Lower leg skin (tissue), 3 donors: ENCODE measurements at regions not wholly inside any gene's neighbourhood (a gene's known extent, or its start where the extent isn't known, plus 50 kb on each side); places are given as distances from the start of the nearest gene placed in this dataset.

Source experiments
- POLR2A ChIP-seq, 2 donors: fragments of 450-650 bp; IDR thresholded peaks; one replicate each; pipeline ENCODE4 v1.6.1; 2016 to 2017; ENCODE audit warnings: antibody characterized with exemption in 2 of 2, mild to moderate bottlenecking in 1 of 2, moderate library complexity in 1 of 2
- TF ChIP-seq, protein P1 (sequence below), 3 donors: fragments of 450-650 bp; IDR thresholded peaks; one replicate each; pipeline ENCODE4 v1.5.1; 2016; ENCODE audit warnings: antibody characterized with exemption in 3 of 3, mild to moderate bottlenecking in 3 of 3, moderate library complexity in 2 of 3

DNA sequence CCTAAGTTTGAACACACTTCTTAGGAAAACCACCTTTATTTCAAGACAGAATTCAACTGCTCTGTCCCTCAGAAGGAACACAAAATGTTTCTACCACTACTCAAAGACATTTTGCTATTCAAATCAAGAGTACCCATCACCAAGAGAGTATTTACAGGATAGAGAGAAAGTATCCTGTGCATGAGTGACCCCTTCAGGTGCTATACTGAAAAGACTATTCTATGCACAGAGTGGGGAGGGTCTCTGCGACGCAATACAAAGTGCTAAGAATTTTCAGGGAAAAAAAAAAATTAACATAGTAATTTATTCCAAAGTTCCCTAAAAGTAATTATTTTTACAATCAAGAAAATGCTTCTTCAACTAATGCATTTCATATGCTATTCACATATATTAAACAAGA, 346.4 kb upstream of the FAM241A start:
- TF ChIP-seq, protein P1, sequence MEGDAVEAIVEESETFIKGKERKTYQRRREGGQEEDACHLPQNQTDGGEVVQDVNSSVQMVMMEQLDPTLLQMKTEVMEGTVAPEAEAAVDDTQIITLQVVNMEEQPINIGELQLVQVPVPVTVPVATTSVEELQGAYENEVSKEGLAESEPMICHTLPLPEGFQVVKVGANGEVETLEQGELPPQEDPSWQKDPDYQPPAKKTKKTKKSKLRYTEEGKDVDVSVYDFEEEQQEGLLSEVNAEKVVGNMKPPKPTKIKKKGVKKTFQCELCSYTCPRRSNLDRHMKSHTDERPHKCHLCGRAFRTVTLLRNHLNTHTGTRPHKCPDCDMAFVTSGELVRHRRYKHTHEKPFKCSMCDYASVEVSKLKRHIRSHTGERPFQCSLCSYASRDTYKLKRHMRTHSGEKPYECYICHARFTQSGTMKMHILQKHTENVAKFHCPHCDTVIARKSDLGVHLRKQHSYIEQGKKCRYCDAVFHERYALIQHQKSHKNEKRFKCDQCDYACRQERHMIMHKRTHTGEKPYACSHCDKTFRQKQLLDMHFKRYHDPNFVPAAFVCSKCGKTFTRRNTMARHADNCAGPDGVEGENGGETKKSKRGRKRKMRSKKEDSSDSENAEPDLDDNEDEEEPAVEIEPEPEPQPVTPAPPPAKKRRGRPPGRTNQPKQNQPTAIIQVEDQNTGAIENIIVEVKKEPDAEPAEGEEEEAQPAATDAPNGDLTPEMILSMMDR (IDR thresholded peaks at IDR 0.05) = no peak
- TF ChIP-seq POLR2A (IDR thresholded peaks at IDR 0.05) = no peak
